H1 (cell line): ENCODE measurements at regions not wholly inside any gene's neighbourhood (a gene's known extent, or its start where the extent isn't known, plus 50 kb on each side); places are given as distances from the start of the nearest gene placed in this dataset.

Experiments used
- CTCF ChIA-PET: fragments of 300-600 bp; sonication (Branson Sonifier 250); formaldehyde crosslinking; loops from one replicate; lab custom pipeline; 2021; ENCODE audit not compliant: partially characterized antibody; lab: Charles Lee
- POLR2A ChIA-PET: fragments of 300-600 bp; sonication (Branson Sonifier 250); formaldehyde crosslinking; loops from one replicate; lab custom pipeline; 2021; ENCODE audit warnings: inconsistent platforms; ENCODE audit not compliant: partially characterized antibody; lab: Charles Lee
- DNase-seq, 2 experiments: peaks; one replicate each; pipeline versions ENCODE4 v3.0.0 to v3.0.0-alpha.2; 2010 to 2022; ENCODE audit warnings: low spot score in 2 of 2, low read depth in 1 of 2, mixed read lengths in 1 of 2
- FAIRE-seq: peaks from 2 replicates; lab custom pipeline; 2011; peaks lifted over from hg19 to GRCh38; lab: Jason Lieb, UNC
- H2AFZ ChIP-seq: 2 replicates; pipeline ENCODE4 v1.8.1; 2012; ENCODE audit warnings: low read length, inconsistent platforms
- H2AK5ac ChIP-seq: 2 replicates; pipeline ENCODE4 v1.6.1; 2013; ENCODE audit warnings: low read depth, low read length
- H2BK120ac ChIP-seq: replicated peaks from 2 replicates; pipeline ENCODE3; 2013; ENCODE audit warnings: low read depth, low read length, inconsistent platforms
- H2BK12ac ChIP-seq: 2 replicates; pipeline ENCODE4 v1.6.1; 2013; ENCODE audit warnings: low read depth, low read length
- H2BK15ac ChIP-seq: 2 replicates; pipeline ENCODE4 v1.6.1; 2013; ENCODE audit warnings: low read length
- H2BK20ac ChIP-seq: 2 replicates; pipeline ENCODE4 v1.6.1; 2013; ENCODE audit warnings: low read length
- H2BK5ac ChIP-seq: 2 replicates; pipeline ENCODE4 v1.6.1; 2013; ENCODE audit warnings: low read depth, low read length
- H3K14ac ChIP-seq: 2 replicates; pipeline ENCODE4 v1.6.1; 2013; ENCODE audit warnings: inconsistent platforms; ENCODE audit not compliant: insufficient read length
- H3K18ac ChIP-seq: 2 replicates; pipeline ENCODE4 v1.6.1; 2013; ENCODE audit warnings: low read length; ENCODE audit errors: extremely low read depth
- H3K23ac ChIP-seq: 2 replicates; pipeline ENCODE4 v1.6.1; 2013; ENCODE audit warnings: inconsistent platforms; ENCODE audit not compliant: insufficient read length
- H3K23me2 ChIP-seq: 2 replicates; pipeline ENCODE4 v1.6.1; 2013; ENCODE audit warnings: low read depth, low read length
- H3K27ac ChIP-seq: 2 replicates; pipeline ENCODE4 v1.6.1; 2011; ENCODE audit warnings: low read depth, low read length, inconsistent platforms
- H3K27me3 ChIP-seq, 4 experiments: replicated peaks in 1 of 4; 1 replicate in 1 of 4; 2 replicates in 3 of 4; pipeline versions ENCODE4 v1.6.1 to v1.8.1; 2011 to 2013; ENCODE audit warnings: low read length in 3 of 4, mild to moderate bottlenecking in 3 of 4, inconsistent platforms in 2 of 4, mixed read lengths in 2 of 4, moderate library complexity in 1 of 4; ENCODE audit not compliant: control insufficient read depth in 3 of 4, insufficient read depth in 3 of 4; ENCODE audit errors: extremely low read depth in 1 of 4
- H3K36me3 ChIP-seq, 4 experiments: 2 replicates each; pipeline versions ENCODE4 v1.6.1 to v1.8.1; 2011 to 2013; ENCODE audit warnings: mild to moderate bottlenecking in 4 of 4, low read length in 3 of 4, moderate library complexity in 2 of 4, control low read depth in 1 of 4, inconsistent platforms in 1 of 4; ENCODE audit not compliant: insufficient read depth in 4 of 4, control insufficient read depth in 2 of 4
- H3K4ac ChIP-seq: replicated peaks from 2 replicates; pipeline ENCODE3; 2013; ENCODE audit warnings: low read length, low read depth, mixed read lengths, inconsistent platforms; ENCODE audit not compliant: insufficient read length
- H3K4me1 ChIP-seq, 4 experiments: replicated peaks in 1 of 4; 1 replicate in 1 of 4; 2 replicates in 3 of 4; pipeline versions ENCODE4 v1.6.1 to v1.8.1; 2011 to 2013; ENCODE audit warnings: low read length in 3 of 4, inconsistent platforms in 2 of 4, mixed read lengths in 1 of 4; ENCODE audit not compliant: insufficient read depth in 4 of 4, control insufficient read depth in 3 of 4
- H3K4me2 ChIP-seq, 2 experiments: 2 replicates each; pipeline versions ENCODE4 v1.6.1 to v1.8.1; 2011 to 2013; ENCODE audit warnings: low read depth in 2 of 2, low read length in 2 of 2, control low read depth in 1 of 2, inconsistent platforms in 1 of 2, mild to moderate bottlenecking in 1 of 2; ENCODE audit not compliant: insufficient read depth in 1 of 2
- H3K4me3 ChIP-seq, 4 experiments: fragments of 200-600, 300-600 bp in 1 of 4; sonication (generic), shearing (Covaris generic), sonication (Bioruptor Twin) in 1 of 4; 2 replicates each; pipeline versions ENCODE4 v1.5.1 to v1.8.1; 2011 to 2016; ENCODE audit warnings: low read length in 4 of 4, low read depth in 3 of 4, control low read depth in 2 of 4, inconsistent platforms in 2 of 4, mild to moderate bottlenecking in 2 of 4, mixed read lengths in 1 of 4, moderate library complexity in 1 of 4; ENCODE audit not compliant: insufficient read depth in 2 of 4; ENCODE audit errors: extremely low read depth in 1 of 4
- H3K56ac ChIP-seq: replicated peaks from 2 replicates; pipeline ENCODE3; 2013; ENCODE audit warnings: low read depth, mild to moderate bottlenecking, mixed read lengths, low read length, inconsistent platforms; ENCODE audit not compliant: insufficient read length
- H3K79me1 ChIP-seq: 2 replicates; pipeline ENCODE4 v1.6.1; 2013; ENCODE audit warnings: low read depth, low read length, control low read depth
- H3K79me2 ChIP-seq, 2 experiments: 2 replicates each; pipeline versions ENCODE4 v1.6.1 to v1.8.1; 2012 to 2013; ENCODE audit warnings: low read length in 2 of 2, mild to moderate bottlenecking in 2 of 2, inconsistent platforms in 1 of 2; ENCODE audit not compliant: insufficient read depth in 2 of 2, control insufficient read depth in 1 of 2
- H3K9ac ChIP-seq, 4 experiments: replicated peaks in 1 of 4; 1 replicate in 1 of 4; 2 replicates in 3 of 4; pipeline versions ENCODE4 v1.6.1 to v1.8.1; 2011 to 2013; ENCODE audit warnings: low read depth in 3 of 4, low read length in 3 of 4, control low read depth in 2 of 4, mild to moderate bottlenecking in 2 of 4, moderate library complexity in 2 of 4, inconsistent platforms in 1 of 4; ENCODE audit errors: extremely low read depth in 1 of 4
- H3K9me3 ChIP-seq, 2 experiments: 2 replicates each; pipeline versions ENCODE4 v1.6.1 to v1.8.1; 2012 to 2013; ENCODE audit warnings: mild to moderate bottlenecking in 2 of 2, moderate library complexity in 2 of 2, control low read depth in 1 of 2, inconsistent platforms in 1 of 2, low read depth in 1 of 2, low read length in 1 of 2, mixed read lengths in 1 of 2; ENCODE audit not compliant: insufficient read depth in 2 of 2
- H4K20me1 ChIP-seq, 2 experiments: replicated peaks in 1 of 2; 2 replicates each; pipeline versions ENCODE3 to v1.8.1; 2011 to 2013; ENCODE audit warnings: inconsistent platforms in 2 of 2, low read length in 2 of 2, mild to moderate bottlenecking in 1 of 2; ENCODE audit not compliant: insufficient read depth in 2 of 2, control insufficient read depth in 1 of 2
- H4K5ac ChIP-seq: 2 replicates; pipeline ENCODE4 v1.6.1; 2013; ENCODE audit warnings: low read length, low read depth, mixed read lengths, inconsistent platforms; ENCODE audit not compliant: insufficient read length
- H4K8ac ChIP-seq: 2 replicates; pipeline ENCODE4 v1.8.0; 2013; ENCODE audit warnings: mild to moderate bottlenecking, moderate library complexity, low read length, inconsistent platforms; ENCODE audit not compliant: insufficient read depth; ENCODE audit errors: extremely low read depth
- H4K91ac ChIP-seq: replicated peaks from 2 replicates; pipeline ENCODE3; 2013; ENCODE audit warnings: low read length, mixed read lengths, inconsistent platforms; ENCODE audit not compliant: insufficient read length
- TAF1 ChIP-seq: IDR thresholded peaks from 2 replicates; pipeline ENCODE4 v1.6.1; 2011; ENCODE audit warnings: mild to moderate bottlenecking, low read depth, low read length
- WGBS, 2 experiments: shearing (Covaris generic) in 1 of 2; methylation state at CpG; one replicate each; pipeline versions ENCODE4 v1.1.6 to v1.1.7; 2013 to 2015; ENCODE audit warnings: low lambda C conversion rate in 2 of 2, mixed read lengths in 2 of 2, inconsistent platforms in 1 of 2, low coverage in 1 of 2, missing lambda C conversion rate in 1 of 2; ENCODE audit not compliant: insufficient replicate concordance in 2 of 2, insufficient coverage in 1 of 2, insufficient read length in 1 of 2; ENCODE audit errors: extremely low coverage in 1 of 2, missing lambda C conversion rate in 1 of 2; 5-methylcytosine and 5-hydroxymethylcytosine counted together
- TF ChIP-seq, protein P1 (sequence below): IDR thresholded peaks from 2 replicates; pipeline ENCODE4 v1.6.1; 2012; ENCODE audit warnings: inconsistent platforms

GRCh38 chr6:169086020-169086419, 167.6 kb downstream of the THBS2 start:
- H3K9ac ChIP-seq = no peak overlapping the region
- 94% methylated on average over 10 of the region's 10 CpGs; no CpG with 5 or more reads in 1 of the 2 experiments for WGBS, 2 experiments
- H2AFZ ChIP-seq = no peak overlapping the region
- H3K23me2 ChIP-seq = no peaks in the 10 kb centered on the region
- ChIA-PET POLR2A (no interaction called here), CTCF (interaction anchor here (0.6 to 0.7 kb wide), 2 partner anchors 405 to 540 kb away, joined by 4 read pairs; no protein-coding TSS in a partner anchor)
- H2BK12ac ChIP-seq = no peak overlapping the region
- peaks cover 19% of the 10 kb centered on the region in 2 experiments for H3K9me3 ChIP-seq
- no peak overlapping the region for H4K8ac ChIP-seq
- no peaks in the 10 kb centered on the region for H3K79me2 ChIP-seq
- no peaks in the 10 kb centered on the region for H4K20me1 ChIP-seq
- H3K27me3 ChIP-seq = no peaks in the 10 kb centered on the region
- H3K4me1 ChIP-seq = peaks cover 0 to 5% (median 0%) of the 10 kb centered on the region in 4 experiments; a peak in 2 of 7 replicates
- H3K4me2 ChIP-seq = no peak overlapping the region
- no peak overlapping the region for H3K4ac ChIP-seq
- no peak overlapping the region for H3K27ac ChIP-seq
- no peak overlapping the region for H2BK5ac ChIP-seq
- H3K18ac ChIP-seq = no peak overlapping the region; the same call in 1 of the 2 replicates
- no peak overlapping the region for H2BK20ac ChIP-seq
- DNase-seq (no peak), FAIRE-seq (no peak)
- H3K23ac ChIP-seq = no peak overlapping the region
- H2BK15ac ChIP-seq = no peak overlapping the region
- no peak overlapping the region for H4K91ac ChIP-seq
- no peaks in the 10 kb centered on the region for H3K79me1 ChIP-seq
- no peak overlapping the region for H3K56ac ChIP-seq
- H3K14ac ChIP-seq = no peak overlapping the region
- H3K4me3 ChIP-seq = no peak overlapping the region
- H2AK5ac ChIP-seq = no peak overlapping the region
- H4K5ac ChIP-seq = no peak overlapping the region
- TF ChIP-seq, protein P1, sequence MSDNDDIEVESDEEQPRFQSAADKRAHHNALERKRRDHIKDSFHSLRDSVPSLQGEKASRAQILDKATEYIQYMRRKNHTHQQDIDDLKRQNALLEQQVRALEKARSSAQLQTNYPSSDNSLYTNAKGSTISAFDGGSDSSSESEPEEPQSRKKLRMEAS = no peak
- TF ChIP-seq TAF1 = no peak
- no peak overlapping the region for H2BK120ac ChIP-seq
- H3K36me3 ChIP-seq = no peaks in the 10 kb centered on the region; a peak in 1 of 8 replicates
